ENCODE measurements at regions not wholly inside any gene's neighbourhood (a gene's known extent, or its start where the extent isn't known, plus 50 kb on each side); places are given as distances from the start of the nearest gene placed in this dataset.

GRCh38 chr12:127690161-127690560, 576.8 kb upstream of the TMEM132C start:
- DNase-seq, result no peak

GRCh38 chr12:127696963-127697362, 570.0 kb upstream of the TMEM132C start:
- DNase-seq, result no peak

DNA sequence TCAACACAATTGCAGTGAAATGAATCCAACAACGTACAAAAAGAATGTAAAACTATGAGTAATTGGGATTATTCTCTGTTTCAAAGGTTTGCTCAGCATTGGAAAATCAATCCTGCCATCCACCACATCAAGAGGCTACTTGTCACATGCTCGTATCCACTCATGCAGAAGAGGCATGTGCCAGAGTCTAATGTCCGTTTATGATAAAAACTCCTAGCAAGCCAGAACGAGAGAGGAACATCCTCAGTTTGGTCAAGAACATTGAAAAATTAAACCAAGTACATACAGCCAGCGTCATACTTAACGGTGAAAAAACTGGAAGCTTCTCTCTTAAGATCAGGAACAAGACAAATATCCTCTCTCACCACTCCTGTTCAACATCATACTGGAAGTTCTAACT, 563.9 kb upstream of the TMEM132C start:
- no peak for DNase-seq

DNA sequence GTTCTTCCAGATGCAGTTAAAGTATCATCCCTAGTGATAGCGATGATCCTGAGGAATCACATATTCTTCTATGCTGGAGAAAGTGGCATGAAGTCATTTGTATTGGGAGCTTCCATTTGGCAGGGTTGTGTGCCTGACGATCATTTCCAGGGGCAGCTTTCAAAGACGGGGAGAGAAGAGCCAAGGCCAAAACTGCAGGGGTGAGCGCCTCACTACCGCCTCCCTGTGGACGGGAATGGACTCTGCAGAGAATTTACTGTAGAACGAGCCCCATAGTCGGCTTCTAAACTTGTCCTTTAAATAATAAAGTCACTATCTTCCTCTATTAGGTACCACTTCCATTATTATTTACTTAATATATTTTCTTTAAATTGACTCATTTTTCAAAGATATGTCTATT, 555.9 kb upstream of the TMEM132C start:
- no peak for DNase-seq

DNA sequence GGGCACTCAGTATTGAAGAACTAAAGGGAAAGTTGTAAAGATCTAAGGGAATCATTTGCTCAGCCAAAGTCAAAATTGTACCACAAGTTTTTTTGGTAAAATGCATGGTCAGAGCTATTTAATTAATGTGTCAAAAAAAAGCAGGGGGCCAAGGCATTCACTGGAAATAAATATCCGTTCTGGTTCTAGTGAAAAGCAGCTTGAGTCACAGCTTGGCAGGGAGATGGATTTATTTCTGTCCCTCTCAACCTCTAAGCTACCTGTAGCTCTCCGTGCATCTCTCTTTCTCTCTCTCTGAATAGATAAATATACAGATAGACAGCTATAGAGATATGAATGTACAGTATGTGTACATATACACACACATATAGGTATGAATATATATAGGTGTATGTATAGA, 554.4 kb upstream of the TMEM132C start:
- no peak for DNase-seq

GRCh38 chr12:127716166-127716565, 550.8 kb upstream of the TMEM132C start:
- no peak for DNase-seq

DNA sequence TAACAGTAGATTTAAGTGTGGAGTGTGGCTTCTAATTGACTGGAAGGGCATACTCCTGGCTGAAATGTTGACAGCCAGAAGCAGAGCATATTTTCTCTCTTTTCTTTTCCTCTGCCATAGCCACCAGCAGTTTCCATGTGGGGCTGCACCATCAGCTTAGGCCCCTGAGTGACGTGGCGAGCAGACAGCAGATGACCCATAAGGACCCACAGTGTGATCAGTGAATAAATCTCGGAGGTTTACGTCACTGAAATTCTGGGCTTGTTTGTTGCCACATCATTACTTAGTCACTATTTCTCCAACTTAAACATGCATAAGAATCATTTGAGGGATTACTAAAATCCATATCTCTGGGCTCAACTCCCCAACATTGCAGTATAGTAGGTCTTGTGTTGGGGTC, 549.7 kb upstream of the TMEM132C start:
- no peak for DNase-seq

DNA sequence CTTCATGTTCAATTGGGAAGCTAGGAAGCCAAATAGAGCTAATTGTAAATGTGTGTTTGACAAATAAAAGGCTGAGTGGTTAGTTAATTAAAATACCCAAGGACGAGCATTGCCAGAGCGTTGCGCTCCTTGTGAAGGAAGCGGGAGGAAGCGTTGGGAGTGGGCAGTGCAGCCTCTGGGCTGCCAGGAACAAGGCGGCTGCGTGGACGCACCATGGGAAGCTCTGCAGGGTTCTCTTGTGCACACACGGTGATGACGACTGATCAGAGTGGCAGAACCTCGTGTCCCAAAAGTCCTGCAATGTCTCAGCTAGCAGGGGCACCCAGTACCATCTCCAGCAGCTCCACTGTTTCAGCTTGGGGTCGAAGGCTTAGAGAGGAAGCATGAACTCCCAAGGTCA, 546.6 kb upstream of the TMEM132C start:
- DNase-seq, result no peak

DNA sequence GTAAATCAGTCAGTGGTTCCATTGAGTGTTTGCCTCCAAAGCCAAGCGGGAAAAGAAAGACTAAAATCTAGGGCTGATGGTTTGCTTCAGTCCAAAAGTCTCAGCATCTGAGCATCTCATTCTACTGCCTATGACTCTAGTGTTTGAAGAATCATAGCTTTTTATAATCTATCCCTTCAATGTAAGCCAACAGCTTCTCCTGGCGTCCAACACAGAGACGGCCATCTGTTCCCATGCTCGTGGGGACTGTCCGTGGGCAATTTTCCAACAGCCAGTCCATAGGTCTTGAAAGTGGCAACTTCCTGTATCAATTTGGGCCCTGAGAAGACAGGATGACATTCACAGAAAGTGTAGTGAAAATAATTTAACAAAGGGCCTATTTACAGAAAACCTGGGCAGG, 544.4 kb upstream of the TMEM132C start:
- DNase-seq, result no peak

GRCh38 chr12:127723251-127723650, 543.7 kb upstream of the TMEM132C start:
- no peak for DNase-seq

DNA sequence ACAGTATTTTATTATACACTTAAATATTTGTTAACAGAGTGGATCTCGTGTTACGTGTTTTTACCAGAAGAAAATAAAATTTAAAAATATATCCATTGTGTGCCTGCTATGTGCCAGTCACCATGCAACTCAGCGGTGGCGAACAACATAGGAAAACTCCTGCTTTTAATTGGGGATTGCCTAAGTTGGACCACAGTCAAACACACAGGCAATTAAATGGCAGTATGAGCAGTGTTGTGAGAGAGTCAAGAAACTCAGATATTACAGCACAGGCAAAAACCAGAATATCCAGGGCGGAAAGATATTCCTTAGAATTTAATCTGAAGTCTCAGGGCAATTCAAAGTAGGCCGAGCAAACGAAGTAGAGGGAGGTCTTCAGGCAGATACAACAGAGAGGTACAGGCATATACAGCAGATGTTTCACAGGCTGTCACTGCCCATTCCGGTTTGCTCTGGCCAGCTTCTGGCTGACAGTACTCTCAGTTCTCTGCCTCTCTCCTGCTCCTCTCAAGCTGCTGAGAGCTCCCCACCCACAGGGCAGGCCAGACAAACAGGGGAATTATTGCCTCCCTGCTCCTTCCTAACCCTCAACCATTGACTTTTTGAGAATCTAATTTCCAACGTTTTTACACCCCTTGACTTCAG, 540.2 kb upstream of the TMEM132C start:
- DNase-seq, result no peak

DNA sequence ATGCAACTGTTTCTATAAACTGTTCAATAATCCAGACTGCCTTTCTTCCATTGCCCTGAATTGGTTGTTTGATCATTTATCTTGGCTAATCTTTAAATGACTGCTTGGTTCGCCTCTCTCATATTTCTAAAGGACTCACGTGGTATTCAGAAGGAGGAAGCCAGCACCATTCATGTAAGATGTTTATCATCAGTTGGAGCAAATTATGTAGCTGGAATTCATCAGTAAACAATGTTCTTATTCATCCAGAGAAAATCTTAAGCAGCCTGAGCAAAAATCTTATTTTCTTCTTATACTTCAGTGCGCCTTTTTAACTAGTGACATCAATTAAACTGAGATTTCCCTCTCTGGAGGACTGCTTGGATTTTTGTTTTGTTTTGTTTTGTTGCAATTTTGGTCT, 538.7 kb upstream of the TMEM132C start:
- no peak for DNase-seq

- no peak for DNase-seq
These were observed 538.2 kb upstream of the TMEM132C start for GRCh38 chr12:127728729-127729128.

- DNase-seq, result no peak
These were observed 537.6 kb upstream of the TMEM132C start for GRCh38 chr12:127729381-127729780.

DNA sequence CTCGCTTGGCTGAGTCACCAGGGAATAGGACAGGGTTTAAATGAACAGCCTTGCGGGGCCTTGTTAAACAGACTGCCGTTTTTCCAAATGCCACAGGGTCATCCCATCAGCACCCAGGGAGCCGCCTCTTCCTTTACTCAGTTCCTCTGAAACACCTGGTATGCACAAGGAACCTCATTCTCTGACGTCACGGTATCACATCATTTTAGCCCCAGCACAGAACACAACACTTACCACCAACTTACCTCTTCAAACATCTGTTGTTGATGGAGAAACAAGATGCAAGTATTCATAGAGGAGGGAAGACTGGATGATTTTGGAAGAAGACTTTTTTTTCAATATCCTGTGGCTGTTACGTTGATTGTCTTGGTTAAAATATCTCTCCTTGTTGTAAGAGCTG, 535.3 kb upstream of the TMEM132C start:
- DNase-seq, result no peak

GRCh38 chr12:127742231-127742630, 524.7 kb upstream of the TMEM132C start:
- no peak for DNase-seq

DNA sequence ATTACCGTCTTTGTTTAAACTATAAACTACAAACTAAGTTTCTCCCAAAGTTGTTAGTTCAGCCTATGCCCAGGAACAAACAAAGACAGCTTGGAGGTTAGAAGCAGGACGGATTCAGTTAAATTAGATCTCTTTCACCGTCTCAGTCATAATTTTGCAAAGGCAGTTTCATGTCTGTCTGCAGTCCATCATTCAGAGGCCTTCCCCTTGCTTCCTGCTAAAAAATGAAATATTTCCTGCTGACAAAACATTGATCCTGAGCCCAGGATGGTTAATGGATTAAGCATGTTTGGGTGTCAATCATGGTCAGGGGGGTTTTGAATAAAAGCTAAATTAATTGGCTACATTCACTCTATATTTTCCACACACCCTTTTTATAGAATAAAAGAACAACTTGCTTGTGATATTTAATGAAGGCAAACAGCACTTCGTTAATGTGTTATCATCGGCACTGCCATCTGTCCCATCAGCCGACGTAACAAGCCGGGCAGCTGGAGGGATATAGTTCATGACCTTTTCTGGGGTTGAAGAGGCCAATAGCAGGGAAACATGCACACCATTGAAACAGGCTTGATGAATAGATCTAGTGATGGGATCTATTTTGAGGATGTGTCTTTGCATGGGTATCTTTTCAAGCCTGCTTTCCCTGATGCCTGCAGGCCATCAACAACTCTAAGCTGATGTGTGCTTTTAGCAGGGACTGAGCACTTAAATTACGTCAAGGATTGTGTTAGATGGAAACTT, 521.3 kb upstream of the TMEM132C start:
- no peak for DNase-seq

DNA sequence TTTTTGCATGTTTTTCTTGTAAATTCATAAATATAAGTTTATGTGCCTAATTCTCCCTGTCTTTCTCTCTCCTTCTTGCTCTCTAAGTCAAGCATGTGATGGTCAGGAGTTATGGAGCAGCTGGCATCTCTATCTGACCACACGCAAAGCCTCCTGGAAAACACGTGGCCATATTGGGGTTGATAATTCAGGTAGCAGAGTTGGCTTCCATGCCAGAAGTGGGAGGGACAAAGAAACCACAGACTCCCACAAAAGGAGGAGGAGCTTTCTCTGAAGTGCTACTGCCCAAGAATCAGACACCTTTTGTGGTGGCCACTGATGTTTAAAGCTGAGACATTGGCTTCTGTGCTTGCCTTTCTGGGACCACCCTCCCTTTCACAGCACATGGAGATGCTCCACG, 517.6 kb upstream of the TMEM132C start:
- no peak for DNase-seq

DNA sequence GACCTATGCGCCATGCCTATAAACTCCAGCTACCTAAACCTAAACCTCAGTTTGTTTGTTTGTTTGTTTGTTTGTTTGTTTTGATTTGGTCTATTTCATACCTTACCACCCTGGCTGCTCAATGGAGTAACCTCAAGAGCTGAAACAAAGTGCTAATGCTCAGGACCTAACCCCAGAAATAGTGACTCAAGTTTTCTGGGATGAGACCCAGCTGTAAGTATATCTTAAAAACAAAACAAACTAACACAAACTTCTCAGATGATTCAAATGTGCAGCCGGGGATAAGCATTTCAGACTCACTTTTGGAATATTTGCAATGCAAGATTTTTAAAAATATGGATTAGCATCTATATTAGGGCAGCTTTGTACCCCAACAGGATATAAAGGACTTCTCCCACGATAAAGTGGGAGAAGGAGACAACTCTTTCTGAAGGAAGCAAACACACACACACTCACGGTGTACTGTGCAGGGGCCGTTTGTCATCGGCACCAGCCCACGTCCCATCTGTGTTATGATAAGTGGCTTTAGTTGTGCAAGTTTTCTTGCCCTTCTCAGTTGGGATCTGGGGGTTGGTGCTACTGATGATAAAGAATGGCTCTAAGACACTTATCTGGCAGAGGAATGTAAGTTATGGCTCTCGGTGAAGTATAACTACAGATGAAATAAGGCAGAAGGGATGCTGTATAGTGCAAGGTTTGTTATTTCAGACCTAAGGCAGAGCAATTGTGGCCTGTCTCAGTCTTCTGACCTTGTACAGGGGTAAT, 516.7 kb upstream of the TMEM132C start:
- no peak for DNase-seq

- DNase-seq, result no peak
These were observed 514.2 kb upstream of the TMEM132C start for GRCh38 chr12:127752802-127753201.

- DNase-seq, result no peak
These were observed 506.6 kb upstream of the TMEM132C start for GRCh38 chr12:127760357-127760756.

- no peak for DNase-seq
These were observed 506.0 kb upstream of the TMEM132C start for GRCh38 chr12:127760996-127761395.

DNA sequence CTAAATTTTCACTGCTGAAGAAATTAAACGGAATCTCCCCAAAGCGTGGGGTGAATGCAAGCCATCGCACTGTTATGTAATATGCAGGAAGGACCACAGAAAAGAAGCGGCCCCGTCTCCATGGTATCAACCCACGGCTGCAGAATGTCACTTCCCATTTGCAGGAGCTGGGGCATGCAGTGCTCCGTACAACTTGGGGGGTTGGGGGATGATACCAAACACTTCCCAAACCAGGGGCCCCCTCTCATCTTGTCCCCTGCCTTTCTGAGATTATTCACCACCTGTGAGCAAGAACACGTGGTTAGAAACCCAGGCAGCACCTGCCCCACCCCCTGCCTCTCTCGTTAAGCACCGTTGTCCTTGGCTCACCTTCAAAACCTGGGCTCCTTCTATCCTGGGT, 505.1 kb upstream of the TMEM132C start:
- no peak for DNase-seq

DNA sequence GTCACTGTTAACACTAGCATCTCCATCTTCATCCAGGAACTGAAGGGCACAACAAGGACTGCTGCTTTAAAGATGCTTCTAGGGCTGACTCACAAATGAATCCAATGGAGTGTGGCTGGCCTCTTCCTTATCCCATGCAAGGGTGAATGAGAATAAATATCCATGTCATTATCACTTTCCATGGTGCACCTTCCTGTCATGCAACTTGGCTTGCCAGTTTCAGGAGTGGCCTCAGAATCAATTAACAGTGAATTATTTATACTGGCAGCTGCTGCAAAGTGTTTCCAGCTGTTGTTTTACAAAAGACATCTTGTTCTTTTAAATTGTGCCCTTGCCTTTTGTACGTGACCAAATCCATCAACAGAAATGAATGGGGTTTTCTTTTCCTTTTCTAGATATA, 499.3 kb upstream of the TMEM132C start:
- DNase-seq, result no peak

Data from CD4-positive, alpha-beta T cell treated with Interleukin-17A for 1 hour (primary cell).